BLaER1 (cell line): ENCODE measurements at regions not wholly inside any gene's neighbourhood (a gene's known extent, or its start where the extent isn't known, plus 50 kb on each side); places are given as distances from the start of the nearest gene placed in this dataset.

Experiments
- H3K27ac ChIP-seq: shearing (Covaris generic); formaldehyde crosslinking; 2 replicates; pipeline ENCODE4 v1.8.1; 2022
- H3K27me3 ChIP-seq: shearing (Covaris generic); formaldehyde crosslinking; 2 replicates; pipeline ENCODE4 v1.8.1; 2022
- H3K36me3 ChIP-seq: shearing (Covaris generic); formaldehyde crosslinking; 2 replicates; pipeline ENCODE4 v1.8.1; 2022
- H3K4me1 ChIP-seq: shearing (Covaris generic); formaldehyde crosslinking; 2 replicates; pipeline ENCODE4 v1.8.1; 2022
- H3K4me2 ChIP-seq: shearing (Covaris generic); formaldehyde crosslinking; 2 replicates; pipeline ENCODE4 v1.8.1; 2022
- H3K4me3 ChIP-seq: shearing (Covaris generic); formaldehyde crosslinking; 2 replicates; pipeline ENCODE4 v1.8.1; 2022
- H3K9ac ChIP-seq: shearing (Covaris generic); formaldehyde crosslinking; 2 replicates; pipeline ENCODE4 v1.8.1; 2022
- H3K9me3 ChIP-seq: shearing (Covaris generic); formaldehyde crosslinking; 2 replicates; pipeline ENCODE4 v1.8.1; 2022
- H4K20me1 ChIP-seq: shearing (Covaris generic); formaldehyde crosslinking; 2 replicates; pipeline ENCODE4 v1.8.1; 2022
- Cebpa-rat ChIP-seq: shearing (Covaris generic); IDR thresholded peaks from 2 replicates; pipeline ENCODE4 v1.8.1; 2022

GRCh38 chr7:93048136-93048930 lies 69.4 kb downstream of the SAMD9 start:
- Histone ChIP-seq H3K4me3 (no peak overlapping the region), H4K20me1 (no peaks in the 10 kb centered on the region), H3K36me3 (no peaks in the 10 kb centered on the region), H3K27ac (no peak overlapping the region), H3K4me2 (no peak overlapping the region), H3K27me3 (no peaks in the 10 kb centered on the region), H3K9ac (no peak overlapping the region), H3K4me1 (no peaks in the 10 kb centered on the region), H3K9me3 (no peaks in the 10 kb centered on the region)
- no peak for TF ChIP-seq Cebpa-rat

- Histone ChIP-seq H3K9me3 (no peaks in the 10 kb centered on the region), H3K4me2 (no peak overlapping the region), H3K27ac (no peak overlapping the region), H3K9ac (no peak overlapping the region), H4K20me1 (no peaks in the 10 kb centered on the region), H3K4me3 (no peak overlapping the region), H3K4me1 (no peaks in the 10 kb centered on the region), H3K36me3 (no peaks in the 10 kb centered on the region), H3K27me3 (no peaks in the 10 kb centered on the region)
- no peak for TF ChIP-seq Cebpa-rat
Observed at GRCh38 chr7:93047514-93048099, 70.2 kb downstream of the SAMD9 start.

- Histone ChIP-seq H3K4me3 (no peak overlapping the region), H3K9me3 (no peaks in the 10 kb centered on the region), H3K27me3 (no peaks in the 10 kb centered on the region), H4K20me1 (no peaks in the 10 kb centered on the region), H3K9ac (no peak overlapping the region), H3K36me3 (no peaks in the 10 kb centered on the region), H3K4me1 (no peaks in the 10 kb centered on the region), H3K4me2 (no peak overlapping the region), H3K27ac (no peak overlapping the region)
- no peak for TF ChIP-seq Cebpa-rat
Observed at GRCh38 chr7:93046641-93047040, 71.1 kb downstream of the SAMD9 start.

GRCh38 chr7:93044147-93044810 lies 73.5 kb downstream of the SAMD9 start:
- no peak for TF ChIP-seq Cebpa-rat
- H3K4me2 ChIP-seq = no peak overlapping the region
- no peaks in the 10 kb centered on the region for H3K4me1 ChIP-seq
- H4K20me1 ChIP-seq = no peaks in the 10 kb centered on the region
- no peak overlapping the region for H3K4me3 ChIP-seq
- H3K9ac ChIP-seq = no peak overlapping the region
- no peaks in the 10 kb centered on the region for H3K27me3 ChIP-seq
- no peaks in the 10 kb centered on the region for H3K36me3 ChIP-seq
- H3K9me3 ChIP-seq = no peaks in the 10 kb centered on the region
- H3K27ac ChIP-seq = no peak overlapping the region

- no peak overlapping the region for H3K4me3 ChIP-seq
- H3K9me3 ChIP-seq = no peaks in the 10 kb centered on the region
- no peaks in the 10 kb centered on the region for H3K36me3 ChIP-seq
- no peaks in the 10 kb centered on the region for H3K4me1 ChIP-seq
- H3K27ac ChIP-seq = no peak overlapping the region
- TF ChIP-seq Cebpa-rat = no peak
- H3K27me3 ChIP-seq = no peaks in the 10 kb centered on the region
- H4K20me1 ChIP-seq = no peaks in the 10 kb centered on the region
- no peak overlapping the region for H3K9ac ChIP-seq
- no peak overlapping the region for H3K4me2 ChIP-seq
Observed at GRCh38 chr7:93043385-93043985, 74.3 kb downstream of the SAMD9 start.

GRCh38 chr7:93040355-93040754 lies 77.4 kb downstream of the SAMD9 start:
- no peaks in the 10 kb centered on the region for H3K9me3 ChIP-seq
- H3K4me3 ChIP-seq = no peak overlapping the region
- TF ChIP-seq Cebpa-rat = no peak
- H3K9ac ChIP-seq = no peak overlapping the region
- H3K4me2 ChIP-seq = no peak overlapping the region
- no peaks in the 10 kb centered on the region for H3K27me3 ChIP-seq
- H3K36me3 ChIP-seq = no peaks in the 10 kb centered on the region
- H3K4me1 ChIP-seq = no peaks in the 10 kb centered on the region
- no peak overlapping the region for H3K27ac ChIP-seq
- H4K20me1 ChIP-seq = no peaks in the 10 kb centered on the region

GRCh38 chr7:93039786-93040185 lies 78.0 kb downstream of the SAMD9 start:
- no peak overlapping the region for H3K4me3 ChIP-seq
- no peak overlapping the region for H3K27ac ChIP-seq
- H3K9ac ChIP-seq = no peak overlapping the region
- H4K20me1 ChIP-seq = no peaks in the 10 kb centered on the region
- H3K36me3 ChIP-seq = no peaks in the 10 kb centered on the region
- H3K4me1 ChIP-seq = no peaks in the 10 kb centered on the region
- no peaks in the 10 kb centered on the region for H3K9me3 ChIP-seq
- H3K27me3 ChIP-seq = no peaks in the 10 kb centered on the region
- no peak overlapping the region for H3K4me2 ChIP-seq
- no peak for TF ChIP-seq Cebpa-rat

- Histone ChIP-seq H3K27ac (no peak overlapping the region), H3K4me1 (no peaks in the 10 kb centered on the region), H3K36me3 (no peaks in the 10 kb centered on the region), H4K20me1 (no peaks in the 10 kb centered on the region), H3K27me3 (no peaks in the 10 kb centered on the region), H3K9ac (no peak overlapping the region), H3K4me2 (no peak overlapping the region), H3K4me3 (no peak overlapping the region), H3K9me3 (no peaks in the 10 kb centered on the region)
- no peak for TF ChIP-seq Cebpa-rat
Observed at GRCh38 chr7:93039282-93039681, 78.5 kb downstream of the SAMD9 start.

- Histone ChIP-seq H3K27me3 (no peaks in the 10 kb centered on the region), H3K9ac (no peak overlapping the region), H3K36me3 (no peaks in the 10 kb centered on the region), H3K9me3 (peaks cover 6% of the 10 kb centered on the region), H3K27ac (no peak overlapping the region), H4K20me1 (no peaks in the 10 kb centered on the region), H3K4me1 (no peaks in the 10 kb centered on the region), H3K4me2 (no peak overlapping the region), H3K4me3 (no peak overlapping the region)
- TF ChIP-seq Cebpa-rat = no peak
Observed at GRCh38 chr7:93036807-93037206, 81.0 kb downstream of the SAMD9 start.

- H3K4me3 ChIP-seq = no peak overlapping the region
- no peaks in the 10 kb centered on the region for H3K4me1 ChIP-seq
- peaks cover 11% of the 10 kb centered on the region for H3K9me3 ChIP-seq
- TF ChIP-seq Cebpa-rat = no peak
- H4K20me1 ChIP-seq = no peaks in the 10 kb centered on the region
- H3K27me3 ChIP-seq = no peaks in the 10 kb centered on the region
- no peak overlapping the region for H3K27ac ChIP-seq
- no peak overlapping the region for H3K9ac ChIP-seq
- H3K4me2 ChIP-seq = no peak overlapping the region
- H3K36me3 ChIP-seq = no peaks in the 10 kb centered on the region
Observed at GRCh38 chr7:93036149-93036640, 81.6 kb downstream of the SAMD9 start.
